ENCODE measurements at regions not wholly inside any gene's neighbourhood (a gene's known extent, or its start where the extent isn't known, plus 50 kb on each side); places are given as distances from the start of the nearest gene placed in this dataset.

- no peak overlapping the region for H3K23ac ChIP-seq (ENCODE audit: insufficient read length, low read depth, low read length)
- H3K23me2 ChIP-seq (ENCODE audit: insufficient read length, low read depth, low read length, poor library complexity, severe bottlenecking): no peaks in the 10 kb centered on the region
- WGBS (ENCODE audit: extremely low coverage, insufficient read length, low lambda C conversion rate): no CpG with 5 or more reads among the region's 9 CpGs
- no peak for DNase-seq
- no peak overlapping the region for H2BK15ac ChIP-seq (ENCODE audit: low read depth, low read length)
- no peaks in the 10 kb centered on the region for H4K20me1 ChIP-seq (ENCODE audit: control insufficient read depth, insufficient read depth, insufficient read length)
- H3K18ac ChIP-seq (ENCODE audit: insufficient read length, low read depth, low read length): no peak overlapping the region
- no peaks in the 10 kb centered on the region for H3K27me3 ChIP-seq (ENCODE audit: insufficient read depth, low read length)
- Mint-ChIP-seq H3K4me3 (no peak overlapping the region), H3K27ac (no peak overlapping the region), H3K27me3 (ENCODE audit: low read depth) (no peaks in the 10 kb centered on the region; the same call in 1 of the 2 replicates), H3K9me3 (peaks cover 3 to 5% of the 10 kb centered on the region in 2 experiments; a peak in 3 of 5 replicates), H3K4me1 (peaks cover 0 to 3% of the 10 kb centered on the region in 2 experiments; a peak in 1 of 4 replicates), H3K36me3 (ENCODE audit: insufficient read depth in 1 of 3, low read depth in 3 of 3) (peaks cover 0 to 5% (median 2%) of the 10 kb centered on the region in 3 experiments; a peak in 2 of 7 replicates)
- H3K4me2 ChIP-seq (ENCODE audit: insufficient read depth, insufficient read length, low read length): no peak overlapping the region
- H2BK5ac ChIP-seq (ENCODE audit: insufficient read length, low read length): no peak overlapping the region
- H2BK20ac ChIP-seq (ENCODE audit: low read depth, low read length, poor library complexity, severe bottlenecking): no peak overlapping the region
- H3K79me2 ChIP-seq (ENCODE audit: insufficient read depth, low read length): no peaks in the 10 kb centered on the region
- no peak overlapping the region for H4K8ac ChIP-seq (replicated peaks; ENCODE audit: insufficient read length, low read depth, low read length)
- H4K5ac ChIP-seq (ENCODE audit: insufficient read length, low read depth, low read length): no peak overlapping the region
- TF ChIP-seq, protein P1, sequence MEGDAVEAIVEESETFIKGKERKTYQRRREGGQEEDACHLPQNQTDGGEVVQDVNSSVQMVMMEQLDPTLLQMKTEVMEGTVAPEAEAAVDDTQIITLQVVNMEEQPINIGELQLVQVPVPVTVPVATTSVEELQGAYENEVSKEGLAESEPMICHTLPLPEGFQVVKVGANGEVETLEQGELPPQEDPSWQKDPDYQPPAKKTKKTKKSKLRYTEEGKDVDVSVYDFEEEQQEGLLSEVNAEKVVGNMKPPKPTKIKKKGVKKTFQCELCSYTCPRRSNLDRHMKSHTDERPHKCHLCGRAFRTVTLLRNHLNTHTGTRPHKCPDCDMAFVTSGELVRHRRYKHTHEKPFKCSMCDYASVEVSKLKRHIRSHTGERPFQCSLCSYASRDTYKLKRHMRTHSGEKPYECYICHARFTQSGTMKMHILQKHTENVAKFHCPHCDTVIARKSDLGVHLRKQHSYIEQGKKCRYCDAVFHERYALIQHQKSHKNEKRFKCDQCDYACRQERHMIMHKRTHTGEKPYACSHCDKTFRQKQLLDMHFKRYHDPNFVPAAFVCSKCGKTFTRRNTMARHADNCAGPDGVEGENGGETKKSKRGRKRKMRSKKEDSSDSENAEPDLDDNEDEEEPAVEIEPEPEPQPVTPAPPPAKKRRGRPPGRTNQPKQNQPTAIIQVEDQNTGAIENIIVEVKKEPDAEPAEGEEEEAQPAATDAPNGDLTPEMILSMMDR (conservative IDR thresholded peaks at IDR 0.05): no peak
- H3K27ac ChIP-seq (ENCODE audit: insufficient read length, low read depth, low read length): no peak overlapping the region
- no peak overlapping the region for H3K4ac ChIP-seq (ENCODE audit: low read depth, low read length)
- H3K4me1 ChIP-seq (ENCODE audit: insufficient read depth, low read length): no peaks in the 10 kb centered on the region; the same call in 1 of the 2 replicates
- no peaks in the 10 kb centered on the region for H3K79me1 ChIP-seq (ENCODE audit: insufficient read depth, low read depth, low read length, poor library complexity, severe bottlenecking)
- H2BK12ac ChIP-seq (ENCODE audit: insufficient read length, low read depth, low read length): no peak overlapping the region
- H3K9ac ChIP-seq (ENCODE audit: extremely low read depth, insufficient read length, low read length): no peak overlapping the region
- no peak overlapping the region for H3K56ac ChIP-seq (ENCODE audit: insufficient read length, low read depth, low read length)
- H4K91ac ChIP-seq (ENCODE audit: insufficient read length, low read depth, low read length): no peak overlapping the region
- H2BK120ac ChIP-seq (ENCODE audit: low read depth, low read length, poor library complexity, severe bottlenecking): no peak overlapping the region
- H2AK5ac ChIP-seq (ENCODE audit: insufficient read length, low read length): no peak overlapping the region
- no peak overlapping the region for H2AFZ ChIP-seq (ENCODE audit: low read length)
- no peak overlapping the region for H3K14ac ChIP-seq (ENCODE audit: insufficient read depth, low read length)
- no peak overlapping the region for H3T11ph ChIP-seq (ENCODE audit: low read length)
- no peaks in the 10 kb centered on the region for H3K9me3 ChIP-seq (ENCODE audit: control insufficient read depth, low read depth, low read length)
These were observed 525.6 kb downstream of the INSC start for GRCh38 chr11:15640318-15640717.

Measured in H9 (cell line).